GM19025 (cell line): ENCODE measurements at regions not wholly inside any gene's neighbourhood (a gene's known extent, or its start where the extent isn't known, plus 50 kb on each side); places are given as distances from the start of the nearest gene placed in this dataset.

Experiments
- ATAC-seq: cut with Tn5 transposase; IDR thresholded peaks from one replicate; pipeline ENCODE4 v1.9.1; 2021; ENCODE audit warnings: mild to moderate bottlenecking, low read depth, moderate library complexity; ENCODE audit not compliant: unreplicated experiment

DNA sequence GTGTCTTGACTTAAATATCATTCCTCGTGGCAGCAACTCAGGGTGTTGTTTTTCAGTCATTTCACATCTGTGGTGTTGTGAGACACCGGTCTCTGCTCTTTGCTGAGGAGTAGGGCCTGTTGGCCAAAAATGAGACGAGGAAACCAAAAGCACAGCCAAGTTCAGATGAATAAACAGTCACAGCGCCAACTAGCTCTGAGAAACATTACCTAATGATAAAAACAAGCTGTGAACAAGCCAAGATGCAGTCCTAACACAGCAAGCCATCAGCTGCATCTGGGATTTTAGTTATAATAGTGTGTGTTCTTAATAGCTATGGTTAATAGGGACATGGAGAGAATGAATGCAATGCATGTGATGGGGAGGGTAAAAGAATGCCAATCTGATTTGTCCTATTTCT lies 843.4 kb upstream of the DPPA4 start:
- no peak for ATAC-seq

DNA sequence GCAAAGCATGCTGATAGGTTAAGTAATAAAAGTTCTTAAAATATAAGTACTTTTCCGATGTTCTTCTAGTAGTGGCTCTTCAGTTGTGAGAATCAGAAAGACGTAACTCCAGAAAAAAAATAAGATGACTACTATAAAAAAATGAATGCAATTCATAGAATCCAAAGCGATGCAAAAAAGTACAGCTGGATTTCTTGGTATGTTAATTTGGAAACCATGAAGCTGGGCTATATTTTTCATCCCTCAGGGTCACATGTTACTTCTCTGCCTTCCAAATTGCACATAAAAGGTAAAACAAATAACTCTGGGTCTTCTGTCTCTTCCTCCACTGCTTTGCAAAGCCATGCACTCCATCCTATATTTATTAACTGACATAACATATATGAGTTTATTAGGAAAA lies 843.9 kb upstream of the DPPA4 start:
- ATAC-seq: no peak

DNA sequence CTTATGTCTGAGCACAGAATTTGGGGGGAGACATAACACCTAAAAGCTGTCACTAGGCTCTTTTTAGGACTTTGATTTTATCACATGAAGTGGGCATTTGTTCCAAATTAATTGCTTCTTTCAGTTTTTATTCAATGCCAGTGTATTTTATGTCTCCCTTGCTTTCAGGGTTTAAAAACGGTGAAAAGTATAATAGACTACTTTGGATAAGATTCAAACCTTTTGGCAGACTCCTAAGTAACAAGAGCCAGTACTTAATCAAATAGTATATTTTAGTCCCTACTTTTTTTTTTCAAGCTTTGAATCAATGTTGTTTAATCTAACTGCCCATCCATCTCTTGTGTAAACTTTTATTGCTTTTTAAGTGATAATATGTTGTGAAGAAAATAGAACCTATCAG lies 847.2 kb upstream of the DPPA4 start:
- no peak for ATAC-seq

DNA sequence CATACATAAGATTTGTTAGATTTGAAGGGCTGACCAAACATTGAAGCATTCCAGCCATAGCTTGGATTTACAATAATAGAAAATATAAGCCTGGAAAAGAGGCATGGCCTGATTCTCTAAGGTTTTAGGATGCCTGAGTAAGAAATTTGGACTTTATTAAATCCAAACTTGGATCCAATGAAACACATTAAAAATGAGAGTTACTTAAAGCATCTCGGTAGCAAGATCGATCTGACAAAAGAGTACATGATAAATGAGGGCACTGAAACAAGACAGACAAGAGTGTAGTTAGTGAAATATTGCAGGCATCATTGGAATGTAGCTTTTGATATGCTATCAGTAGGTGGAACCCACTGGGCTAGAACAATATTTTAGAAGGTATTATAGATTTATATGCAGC lies 855.7 kb upstream of the DPPA4 start:
- no peak for ATAC-seq

DNA sequence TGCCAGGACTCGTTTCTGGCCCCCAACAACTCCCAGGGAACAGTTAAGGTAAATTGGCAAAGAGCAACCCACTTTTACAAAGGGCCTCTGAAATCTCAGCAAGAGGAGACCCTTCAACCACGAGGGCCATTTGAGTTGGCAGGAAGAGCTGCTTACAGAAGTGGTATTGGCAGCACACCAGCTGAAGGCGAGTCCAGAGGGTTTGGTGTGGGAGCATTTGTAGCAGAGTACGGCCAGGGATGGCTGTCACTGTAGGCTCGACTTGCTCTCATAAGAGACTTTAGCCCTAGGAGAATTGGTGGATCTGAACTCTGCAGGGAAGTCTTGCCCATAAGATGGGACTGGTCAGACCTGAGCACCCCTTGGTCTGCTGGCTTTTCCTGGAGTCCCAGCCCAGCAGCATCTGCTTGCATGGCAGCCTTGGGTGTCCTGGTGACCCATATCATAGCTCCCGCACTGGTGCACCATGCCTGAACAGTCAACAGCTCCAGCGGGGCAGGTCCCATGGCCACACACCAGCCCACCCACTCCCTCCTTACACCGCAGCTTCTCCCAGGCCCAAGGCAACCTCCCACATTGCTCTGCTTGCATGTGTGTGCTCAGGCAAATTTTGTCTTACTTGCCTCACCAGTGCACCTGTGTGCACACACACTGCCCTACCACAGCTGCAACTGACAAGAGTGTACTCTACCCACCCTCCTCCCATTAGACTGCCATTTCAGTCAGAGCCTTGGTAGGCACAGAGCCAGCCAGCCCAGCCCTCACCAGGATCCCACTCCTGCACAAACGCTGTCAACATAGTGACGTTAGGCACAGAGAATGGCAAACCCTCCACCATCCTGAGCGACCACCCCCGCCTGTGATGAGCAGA lies 861.6 kb upstream of the DPPA4 start:
- ATAC-seq: no peak

DNA sequence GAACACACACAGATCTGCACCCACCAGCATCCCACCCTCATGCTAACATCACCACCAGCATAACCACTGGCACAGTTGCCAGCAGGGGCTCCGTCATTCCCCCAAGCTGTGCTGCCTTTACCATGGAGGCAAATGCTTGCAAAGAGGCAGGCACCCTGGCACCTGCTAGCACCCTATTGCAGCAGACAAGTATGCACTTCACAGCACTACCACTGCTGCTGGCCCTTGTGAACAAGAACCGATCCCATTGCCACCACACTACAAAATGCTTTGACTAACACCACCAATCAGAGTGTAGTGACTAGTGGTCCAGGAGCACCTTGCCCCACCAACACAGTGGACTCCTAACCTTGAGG lies 862.2 kb upstream of the DPPA4 start:
- ATAC-seq: no peak

DNA sequence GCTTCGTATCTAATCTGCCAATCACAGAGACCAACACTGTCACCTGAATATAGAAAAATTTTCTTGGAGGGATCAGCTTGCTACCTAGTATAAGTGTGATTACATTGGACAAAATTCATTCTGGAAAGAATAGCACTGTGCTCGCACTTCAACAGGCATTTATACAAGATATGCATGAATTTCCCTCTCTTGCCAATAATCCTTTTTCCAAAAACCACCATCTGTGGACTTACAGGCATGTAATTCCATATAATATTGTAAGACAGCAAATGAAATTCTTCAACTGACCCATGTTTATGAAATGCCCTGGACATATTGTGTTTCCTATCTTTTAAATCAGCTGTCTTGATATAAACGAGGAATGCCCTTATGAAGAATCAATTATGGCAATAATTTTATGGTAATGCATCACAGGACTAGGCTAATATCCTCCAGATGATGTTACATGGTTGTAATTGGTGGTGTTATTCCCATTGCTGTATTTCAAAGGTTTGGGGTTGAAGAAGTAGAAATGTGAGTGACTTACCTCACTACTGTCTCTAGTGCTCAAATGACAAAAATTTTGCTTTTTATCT lies 861.4 kb upstream of the NECTIN3 start:
- ATAC-seq: no peak

DNA sequence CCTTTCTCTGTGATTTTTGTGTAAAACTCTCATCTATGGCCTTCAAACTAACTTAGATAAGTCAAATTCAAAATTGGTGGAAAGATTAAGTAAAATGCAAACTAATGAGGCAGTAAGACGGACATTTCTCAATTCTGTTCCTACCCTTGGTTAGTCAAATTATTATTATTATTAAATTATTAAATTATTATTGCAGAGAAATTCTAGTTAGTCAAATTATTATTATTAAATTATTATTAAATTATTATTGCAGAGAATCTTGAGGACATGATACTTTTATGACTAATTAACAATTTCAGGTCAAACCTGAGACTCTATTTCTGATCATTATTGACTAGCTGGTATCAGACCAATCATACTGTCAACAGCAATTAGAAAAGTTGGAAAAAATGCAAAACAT lies 845.0 kb upstream of the NECTIN3 start:
- no peak for ATAC-seq

DNA sequence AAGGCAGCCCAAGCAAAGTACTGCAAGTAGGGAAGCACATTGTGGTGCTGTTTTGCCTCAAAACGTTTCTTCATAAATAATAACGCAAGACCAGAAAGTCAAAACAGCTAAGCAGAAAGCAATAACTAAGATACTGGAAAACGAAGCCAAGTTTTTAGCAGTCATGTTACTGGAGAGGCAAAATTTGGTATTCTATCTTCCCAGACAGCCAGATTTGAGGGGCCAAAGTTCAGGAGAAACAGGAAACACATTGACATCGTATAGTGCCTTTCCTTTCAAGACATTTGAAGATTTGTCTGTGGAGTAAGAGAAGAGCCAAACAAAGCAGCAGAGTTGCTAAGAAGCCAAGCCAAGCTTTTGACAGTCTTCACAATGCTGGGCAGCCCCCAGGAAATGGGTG lies 843.6 kb upstream of the NECTIN3 start:
- ATAC-seq: no peak

DNA sequence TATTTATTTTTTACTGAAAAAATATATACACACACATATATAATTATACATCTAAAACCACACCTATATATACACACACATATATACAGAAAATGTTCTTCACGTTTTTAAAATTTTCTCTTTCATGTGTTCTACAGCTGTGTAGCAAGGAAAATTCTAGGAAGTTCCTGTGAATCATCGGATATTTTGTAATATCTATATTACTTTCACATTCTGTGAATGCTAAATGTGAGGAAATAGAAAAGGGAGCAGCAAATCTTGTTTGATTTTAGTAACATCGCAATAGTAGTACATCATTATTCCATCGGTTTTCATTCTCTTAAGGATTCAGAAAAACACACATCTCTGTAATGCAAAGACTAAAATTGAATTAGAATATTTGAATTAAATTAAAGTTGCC lies 836.8 kb upstream of the NECTIN3 start:
- no peak for ATAC-seq

DNA sequence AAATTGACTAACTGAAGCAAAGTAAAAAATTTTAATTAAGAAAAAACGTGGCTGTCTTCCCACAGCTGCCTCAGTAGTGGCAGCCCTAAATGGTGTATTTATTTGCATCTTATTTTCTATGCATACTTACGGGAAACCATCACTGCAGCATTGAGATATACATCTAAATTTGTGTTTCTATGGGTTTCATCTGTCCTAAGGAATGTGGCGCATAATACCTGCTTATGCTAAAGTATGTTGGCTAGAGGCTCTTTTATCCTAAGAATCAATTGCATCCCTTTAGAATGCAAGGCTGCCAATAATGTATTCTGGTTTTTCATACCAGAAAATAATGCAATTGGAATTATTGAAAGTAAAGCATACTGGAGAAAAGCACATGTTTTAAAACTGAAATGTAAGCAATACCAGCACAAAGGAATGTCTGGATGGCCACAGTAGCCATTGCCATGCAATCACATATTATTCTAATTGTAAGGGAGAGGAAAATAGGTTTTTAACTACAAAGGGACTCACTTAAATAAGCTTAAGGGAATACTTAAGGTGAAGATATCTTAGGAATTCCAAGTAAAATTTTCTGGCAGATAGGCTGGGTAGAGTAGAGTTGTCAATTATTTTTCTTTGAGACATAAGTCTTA lies 834.5 kb upstream of the NECTIN3 start:
- no peak for ATAC-seq

DNA sequence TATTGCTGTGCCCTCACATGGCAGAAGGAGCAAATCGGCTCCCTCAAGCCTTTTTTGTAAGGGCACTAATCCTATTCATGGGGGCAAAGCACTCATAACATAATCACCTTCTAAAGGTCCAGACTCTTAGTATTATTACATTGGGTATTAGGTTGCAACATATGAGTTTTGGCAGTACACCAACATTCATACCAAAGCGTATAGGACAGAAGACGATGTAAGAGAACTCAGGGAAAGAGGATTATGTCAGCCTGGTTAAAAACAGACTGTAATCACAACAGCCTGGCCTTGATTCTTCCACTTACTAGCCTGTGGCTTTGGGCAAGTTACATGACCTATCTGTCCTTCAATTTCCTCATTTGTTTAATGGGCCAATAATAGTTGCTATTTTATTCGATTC lies 828.5 kb upstream of the NECTIN3 start:
- ATAC-seq: no peak

DNA sequence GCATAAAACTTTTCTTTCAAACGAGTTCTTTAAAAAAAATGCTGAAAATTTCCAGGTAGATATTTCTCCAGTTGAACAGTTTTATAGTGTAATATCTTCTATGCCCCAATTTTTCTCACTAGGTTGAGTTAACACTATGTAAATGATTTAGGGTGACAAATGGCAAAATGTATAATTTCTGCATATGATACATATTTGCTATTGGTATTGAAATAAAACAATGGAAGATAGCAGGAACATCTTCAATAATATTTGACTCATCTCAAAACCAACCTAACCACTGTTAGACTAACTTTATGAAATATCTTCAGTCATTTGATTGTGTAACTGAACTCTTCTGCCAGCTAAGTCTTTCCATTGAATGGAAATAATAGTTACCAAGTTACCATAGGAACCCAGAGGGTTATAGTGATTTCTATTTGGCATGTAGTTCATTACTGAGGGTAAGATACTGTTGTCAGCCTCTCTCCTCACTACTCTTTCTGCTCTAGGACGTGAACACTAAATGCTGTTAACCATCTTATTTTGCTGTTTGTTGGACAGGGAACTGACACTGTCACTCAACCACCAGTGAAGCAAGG lies 824.7 kb upstream of the NECTIN3 start:
- ATAC-seq: no peak

DNA sequence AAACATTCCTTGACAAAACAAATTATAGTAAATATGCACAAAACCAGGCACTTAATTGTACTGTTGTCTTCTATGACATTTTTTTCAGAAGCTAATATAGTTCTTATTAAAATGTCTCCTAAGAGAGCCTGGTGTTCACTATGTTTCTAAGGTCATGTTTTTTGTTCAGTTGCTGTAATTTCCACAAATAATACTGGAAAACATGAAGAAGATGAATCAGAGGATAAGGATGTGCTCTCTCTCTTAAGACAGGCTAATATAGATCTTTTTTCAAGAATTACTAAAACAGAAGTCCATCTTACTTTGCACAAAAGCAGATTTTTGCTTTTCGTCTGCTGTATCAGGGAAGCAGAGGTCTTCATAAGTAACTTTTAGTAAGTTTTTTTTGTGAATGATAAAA lies 823.0 kb upstream of the NECTIN3 start:
- ATAC-seq: no peak

DNA sequence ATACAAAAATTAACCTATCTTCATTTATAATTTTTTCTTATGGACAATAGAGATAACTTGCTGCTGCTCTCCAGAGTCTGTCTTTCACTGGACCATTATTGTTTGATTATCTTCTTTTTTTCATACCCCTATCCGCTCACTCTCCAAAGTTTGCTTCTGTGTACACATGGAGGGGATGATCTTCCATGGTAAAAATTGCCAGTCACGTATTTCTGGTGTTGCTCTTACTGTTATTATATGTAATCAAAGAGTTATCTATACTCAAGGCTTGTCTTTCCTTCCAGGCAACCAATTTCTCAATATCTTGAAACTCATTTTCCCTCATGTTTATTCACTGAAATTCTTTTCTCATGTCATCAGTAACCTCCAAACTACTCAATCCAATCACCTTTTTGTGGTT lies 817.8 kb upstream of the NECTIN3 start:
- no peak for ATAC-seq

DNA sequence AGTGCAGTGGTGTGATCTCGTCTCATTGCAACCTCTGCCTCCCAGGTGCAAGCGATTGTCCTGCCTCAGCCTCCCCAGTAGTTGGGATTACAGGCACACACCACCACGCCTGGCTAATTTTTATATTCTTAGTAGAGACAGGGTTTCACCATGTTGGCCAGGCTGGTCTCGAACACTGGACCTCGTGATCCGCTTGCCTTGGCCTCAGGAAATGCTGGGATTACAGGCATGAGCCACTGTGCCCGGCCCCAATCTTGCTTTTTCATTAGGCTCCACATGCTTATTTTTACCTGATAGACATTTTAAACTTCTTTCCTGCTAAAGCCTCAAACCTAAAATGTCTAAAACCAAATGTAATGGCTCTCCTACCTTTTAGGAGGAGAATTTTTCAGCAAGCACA lies 817.0 kb upstream of the NECTIN3 start:
- ATAC-seq: no peak

DNA sequence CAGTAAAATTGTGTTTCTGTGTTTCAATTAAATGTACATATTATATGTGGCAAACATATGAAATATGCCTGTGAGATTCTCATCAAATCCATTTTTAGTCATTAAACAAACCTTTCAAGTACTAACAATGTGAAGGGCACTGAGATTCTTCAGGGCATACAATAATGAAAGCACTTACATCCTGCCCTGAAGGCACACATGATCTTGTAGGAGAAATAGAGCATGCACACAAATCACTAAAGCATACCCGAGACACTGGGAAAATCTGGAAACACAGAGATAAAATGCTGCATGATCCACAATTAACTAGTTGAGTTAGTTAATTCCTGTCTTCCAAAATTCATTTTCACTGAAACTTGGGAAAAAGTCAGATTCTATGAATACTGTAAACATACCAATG lies 810.5 kb upstream of the NECTIN3 start:
- no peak for ATAC-seq

DNA sequence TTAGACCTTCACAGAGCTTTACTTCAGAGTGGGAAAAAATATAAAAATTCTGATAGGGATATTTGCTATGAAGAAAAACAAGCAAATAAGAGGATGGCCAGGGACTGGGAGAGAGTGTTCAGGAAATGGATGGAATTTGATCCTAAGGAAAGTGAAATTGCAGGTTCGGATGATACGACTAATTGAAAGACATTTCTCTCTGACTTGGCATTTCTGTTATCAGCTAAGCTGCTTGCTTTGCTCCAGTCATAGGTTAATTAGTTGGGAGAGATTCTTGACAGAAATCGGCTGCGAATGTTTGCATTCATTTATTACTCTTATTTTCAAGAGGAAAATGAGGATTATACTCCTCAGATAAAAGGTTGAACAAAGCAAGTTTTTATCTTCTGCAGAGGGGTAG lies 808.7 kb upstream of the NECTIN3 start:
- ATAC-seq: no peak

DNA sequence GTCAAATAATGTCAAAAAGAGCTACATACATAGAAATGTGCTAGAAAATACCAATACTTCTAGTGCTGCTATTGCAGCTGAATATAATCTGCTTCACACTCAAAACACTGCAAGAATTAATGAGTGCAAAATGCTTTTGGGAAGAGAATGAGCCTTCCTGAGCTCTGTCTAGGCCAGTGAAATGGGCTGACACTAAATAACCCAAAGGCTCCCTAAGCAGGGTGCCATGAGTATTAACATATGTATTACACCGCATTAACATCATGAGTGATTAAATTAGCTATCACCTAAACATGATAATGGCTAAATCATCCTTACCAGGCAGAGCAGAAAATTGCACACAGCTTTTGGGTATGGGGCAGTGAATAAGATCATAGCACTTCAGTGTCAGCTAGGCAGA lies 806.3 kb upstream of the NECTIN3 start:
- no peak for ATAC-seq

DNA sequence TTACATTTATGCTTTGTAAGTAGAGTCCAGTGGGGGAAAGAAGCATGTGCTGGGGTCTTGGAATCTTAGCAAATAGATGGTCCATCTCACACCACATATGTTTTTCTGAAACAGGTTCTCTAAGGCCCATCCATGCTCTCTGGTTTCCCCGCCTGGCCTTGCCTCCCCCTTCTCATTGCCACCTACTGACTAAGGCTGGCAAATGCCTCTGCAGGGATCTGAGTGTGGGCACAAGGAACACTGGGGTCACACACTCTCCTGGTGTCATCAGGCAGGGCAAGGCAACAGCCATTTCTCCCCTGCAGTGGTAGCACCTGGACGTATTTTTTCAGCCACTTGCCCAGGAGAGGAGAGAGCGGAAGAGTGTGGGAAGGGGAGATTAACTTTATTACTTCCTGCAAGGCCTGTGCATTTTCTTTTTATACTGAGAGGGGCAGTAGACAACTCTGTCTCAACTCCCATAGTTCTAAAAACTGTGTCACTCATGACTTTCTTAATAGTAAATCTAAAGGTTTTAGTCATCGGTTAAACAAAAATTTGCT lies 804.2 kb upstream of the NECTIN3 start:
- ATAC-seq: no peak

DNA sequence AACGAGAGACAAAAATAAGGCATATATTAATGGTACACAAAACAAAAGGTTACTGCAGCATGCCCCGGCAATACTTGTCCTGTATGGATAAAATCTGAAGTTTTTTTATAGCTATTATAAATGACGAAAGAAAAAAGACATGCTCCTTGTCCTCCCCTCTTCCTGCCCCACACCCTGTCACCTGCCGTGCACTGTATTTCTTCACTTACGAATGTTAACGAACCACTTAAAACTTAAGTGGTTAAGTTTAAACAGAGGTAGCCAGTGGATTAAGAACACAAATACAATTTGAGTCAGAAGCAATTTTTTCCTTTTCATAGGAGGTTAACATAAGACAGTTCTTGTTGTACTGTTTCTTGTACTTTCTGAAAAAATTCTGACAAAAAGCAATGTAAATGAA lies 799.1 kb upstream of the NECTIN3 start:
- ATAC-seq: no peak
